RKO (cell line): ENCODE measurements at regions not wholly inside any gene's neighbourhood (a gene's known extent, or its start where the extent isn't known, plus 50 kb on each side); places are given as distances from the start of the nearest gene placed in this dataset.

Experiments
- DNase-seq: peaks from one replicate; pipeline ENCODE4 v3.0.0-alpha.2; 2016; ENCODE audit warnings: low spot score

DNA sequence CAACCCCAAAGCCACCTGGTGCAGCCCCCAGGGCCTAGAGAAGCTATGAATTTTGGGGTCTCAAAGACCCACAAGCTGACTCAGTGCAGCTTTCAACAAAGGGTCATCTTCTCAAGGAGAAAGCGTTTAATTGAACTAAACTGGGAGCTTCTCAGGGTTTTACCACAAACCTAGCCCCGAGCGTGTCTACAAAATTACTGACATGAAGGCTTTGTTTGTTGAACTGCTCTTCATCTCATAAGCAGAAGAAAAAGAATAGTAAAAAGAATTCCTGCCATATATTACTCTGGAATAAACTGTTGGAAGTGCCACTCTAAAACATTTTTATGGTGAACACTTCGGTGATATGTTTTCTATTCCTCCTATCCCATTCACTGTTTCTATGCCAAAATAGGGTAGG, 50.8 kb upstream of the INCENP start:
- DNase-seq: no peak

GRCh38 chr11:62071408-62071807, 52.4 kb upstream of the INCENP start:
- no peak for DNase-seq

- DNase-seq: no peak
These were observed 53.6 kb upstream of the INCENP start for GRCh38 chr11:62069986-62070919.

DNA sequence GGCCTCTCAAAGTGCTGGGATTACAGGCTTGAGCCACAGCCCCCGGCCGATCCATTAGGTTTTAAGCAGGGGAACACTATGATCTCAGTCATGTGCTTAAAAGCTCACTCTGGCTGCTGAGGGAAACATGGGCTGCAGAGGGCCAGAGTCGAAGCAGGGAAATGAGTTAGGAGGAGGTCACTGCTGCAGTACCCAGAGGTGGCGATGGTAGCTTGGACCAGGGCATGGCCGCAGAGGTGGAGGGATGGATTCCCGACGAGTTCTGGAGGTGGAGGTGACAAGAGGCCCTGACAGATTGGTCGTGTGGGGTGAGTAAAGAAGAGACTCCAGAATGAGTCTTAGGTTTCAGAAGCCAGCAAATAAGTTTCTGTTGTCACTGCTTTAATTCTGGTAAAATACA, 54.4 kb upstream of the INCENP start:
- DNase-seq: no peak

- no peak for DNase-seq
These were observed 55.1 kb upstream of the INCENP start for GRCh38 chr11:62068730-62069129.

DNA sequence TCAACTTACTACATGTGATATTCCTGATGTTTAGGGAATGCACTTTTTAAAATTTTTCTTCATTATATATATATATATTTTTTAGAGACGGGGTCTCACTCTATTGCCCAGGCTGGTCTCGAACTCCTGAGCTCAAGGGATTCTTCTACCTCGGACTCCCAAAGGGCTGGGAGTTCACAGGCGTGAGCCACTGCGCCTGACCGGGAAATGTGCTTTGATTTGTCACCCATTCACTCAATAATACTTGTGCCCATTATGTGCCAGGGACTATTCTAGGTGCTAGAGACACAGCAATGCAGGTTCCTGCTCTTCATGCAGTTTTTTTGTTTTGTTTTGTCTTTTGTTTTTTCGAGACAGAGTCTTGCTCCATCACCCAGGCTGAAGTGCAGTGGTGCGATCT, 56.1 kb upstream of the INCENP start:
- no peak for DNase-seq

DNA sequence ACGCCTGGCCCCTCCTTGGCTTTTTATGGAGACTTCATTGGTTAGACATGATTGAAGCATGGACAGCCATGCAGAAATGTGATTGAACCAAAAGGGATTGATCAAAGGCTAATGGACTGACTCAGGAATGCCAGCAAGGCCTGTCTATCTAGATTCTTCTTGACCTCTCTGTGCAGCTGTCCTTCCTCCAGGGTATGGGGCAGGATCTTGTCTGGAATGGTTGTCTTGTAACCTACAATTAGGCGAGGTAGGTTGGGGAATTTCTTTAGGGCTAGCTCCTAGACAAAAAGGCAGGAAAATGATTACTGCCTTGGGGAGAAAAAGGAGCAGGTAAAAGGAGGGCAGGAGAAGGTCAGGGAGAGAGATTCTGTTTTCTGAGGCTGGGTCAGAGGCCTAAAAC, 59.6 kb upstream of the INCENP start:
- DNase-seq: no peak

- no peak for DNase-seq
These were observed 61.5 kb upstream of the INCENP start for GRCh38 chr11:62062223-62062861.

DNA sequence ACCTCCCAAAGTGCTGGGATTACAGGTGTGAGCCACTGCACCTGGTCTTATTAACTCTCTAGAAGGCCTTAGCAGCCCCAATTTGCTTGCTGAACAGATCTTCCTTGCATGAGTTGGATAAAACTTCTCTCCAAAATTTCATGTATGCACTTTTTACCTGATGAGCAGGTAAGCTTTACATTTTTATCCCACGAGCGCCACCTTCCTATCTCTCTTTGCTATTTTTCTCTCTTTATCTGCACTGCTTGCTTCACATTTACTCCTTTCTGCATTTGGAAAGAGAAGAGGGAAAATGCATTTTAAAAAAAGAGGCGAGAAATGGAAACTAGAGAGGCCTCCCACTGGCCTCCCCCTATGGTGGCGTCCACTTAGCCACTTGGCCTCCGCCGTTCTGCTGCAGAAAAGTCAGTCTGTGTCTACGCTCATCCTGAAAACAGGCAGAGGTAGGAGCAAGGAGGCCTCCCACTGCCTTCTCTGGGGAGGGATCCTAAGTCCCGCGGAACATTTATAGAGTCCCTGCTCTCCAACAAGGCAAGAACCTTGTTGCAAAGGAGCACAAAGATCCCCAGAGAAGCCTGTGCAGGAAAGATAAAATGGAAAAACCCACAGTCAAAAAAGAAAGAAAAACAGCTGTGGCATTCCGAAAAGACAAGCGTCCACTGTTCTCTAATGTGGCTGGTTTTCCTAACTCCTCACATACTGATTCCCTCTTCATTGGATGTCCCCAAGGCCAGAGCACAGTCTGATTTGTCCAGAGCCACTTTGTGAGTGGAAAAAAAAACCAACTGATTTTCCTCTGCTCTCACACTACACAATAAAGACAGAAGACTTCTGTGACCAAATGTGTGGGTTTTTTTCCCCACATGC, 62.2 kb upstream of the INCENP start:
- DNase-seq: no peak

GRCh38 chr11:62057069-62057468, 66.7 kb upstream of the INCENP start:
- DNase-seq: no peak

- no peak for DNase-seq
These were observed 67.8 kb upstream of the INCENP start for GRCh38 chr11:62055970-62056369.

GRCh38 chr11:62054484-62055121, 69.2 kb upstream of the INCENP start:
- DNase-seq: peak; percentile 48

- DNase-seq: no peak
These were observed 69.7 kb upstream of the INCENP start for GRCh38 chr11:62054081-62054480.

DNA sequence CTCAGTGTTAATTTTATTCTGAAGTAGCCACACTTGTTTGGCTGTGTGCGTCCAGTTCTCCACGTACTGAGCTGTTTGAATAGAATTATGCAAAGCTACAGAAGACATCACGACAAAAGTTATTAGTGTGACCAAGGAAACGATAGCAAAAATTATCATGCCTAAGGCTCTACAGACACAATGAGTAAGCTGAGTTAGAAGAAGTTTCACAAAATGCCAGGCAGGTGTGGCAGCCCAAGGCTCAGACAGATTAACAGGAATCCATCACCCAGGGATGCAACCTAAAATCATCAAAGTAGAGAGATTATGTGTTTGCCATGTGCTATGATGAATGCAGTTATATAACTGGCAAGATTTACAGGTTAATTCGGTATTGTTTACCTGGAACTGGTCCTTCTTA, 73.1 kb upstream of the INCENP start:
- no peak for DNase-seq

- no peak for DNase-seq
These were observed 75.7 kb upstream of the INCENP start for GRCh38 chr11:62048100-62048499.

DNA sequence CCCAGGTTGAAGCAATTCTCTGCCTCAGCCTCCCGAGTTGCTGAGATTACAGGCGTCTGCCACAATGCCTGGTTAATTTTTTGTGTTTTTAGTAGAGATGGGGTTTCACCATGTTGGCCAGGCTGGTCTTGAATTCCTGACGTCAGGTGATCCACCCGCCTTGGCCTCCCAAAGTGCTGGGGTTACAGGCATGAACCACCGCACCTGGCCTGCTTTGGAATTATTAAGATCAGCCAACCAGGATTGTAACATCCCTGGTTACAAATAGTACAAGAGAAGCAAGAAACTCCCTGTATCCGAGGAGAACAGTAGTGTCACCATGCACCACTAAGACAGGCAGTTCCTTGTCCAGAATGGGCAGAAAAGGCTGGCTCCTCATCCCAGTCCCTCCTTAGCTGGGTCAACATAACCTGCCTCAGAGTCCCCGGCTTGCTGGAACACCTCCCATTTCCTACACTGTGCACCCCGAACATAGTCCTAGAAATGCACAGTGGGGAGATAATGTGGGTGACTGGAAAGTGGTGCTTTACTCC, 77.2 kb upstream of the INCENP start:
- no peak for DNase-seq

DNA sequence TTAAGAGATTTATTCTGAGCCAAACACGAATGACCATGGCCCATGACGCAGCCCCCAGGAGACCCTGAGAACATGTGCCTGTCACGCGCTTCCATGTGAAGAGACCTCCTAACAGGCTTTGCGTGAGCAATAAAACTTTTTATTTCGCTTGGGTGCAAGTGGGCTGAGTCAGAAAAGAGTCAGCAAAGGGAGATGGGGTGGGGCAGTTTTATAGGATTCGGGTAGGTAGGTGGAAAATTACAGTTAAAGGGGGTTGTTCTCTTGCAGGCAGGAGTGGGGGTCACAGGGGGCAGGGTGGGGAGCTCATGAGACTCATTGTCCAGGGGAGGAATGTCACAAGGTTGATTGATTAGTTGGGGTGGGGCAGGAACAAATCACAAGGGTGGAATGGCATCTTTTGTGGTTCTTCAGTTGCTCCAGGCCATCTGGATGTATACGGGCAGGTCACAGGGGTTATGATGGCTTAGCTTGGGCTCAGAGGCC, 77.2 kb upstream of the FTH1 start:
- DNase-seq: no peak

- DNase-seq: no peak
These were observed 67.9 kb upstream of the FTH1 start for GRCh38 chr11:62035293-62035692.

- DNase-seq: no peak
These were observed 66.6 kb upstream of the FTH1 start for GRCh38 chr11:62034036-62034338.

DNA sequence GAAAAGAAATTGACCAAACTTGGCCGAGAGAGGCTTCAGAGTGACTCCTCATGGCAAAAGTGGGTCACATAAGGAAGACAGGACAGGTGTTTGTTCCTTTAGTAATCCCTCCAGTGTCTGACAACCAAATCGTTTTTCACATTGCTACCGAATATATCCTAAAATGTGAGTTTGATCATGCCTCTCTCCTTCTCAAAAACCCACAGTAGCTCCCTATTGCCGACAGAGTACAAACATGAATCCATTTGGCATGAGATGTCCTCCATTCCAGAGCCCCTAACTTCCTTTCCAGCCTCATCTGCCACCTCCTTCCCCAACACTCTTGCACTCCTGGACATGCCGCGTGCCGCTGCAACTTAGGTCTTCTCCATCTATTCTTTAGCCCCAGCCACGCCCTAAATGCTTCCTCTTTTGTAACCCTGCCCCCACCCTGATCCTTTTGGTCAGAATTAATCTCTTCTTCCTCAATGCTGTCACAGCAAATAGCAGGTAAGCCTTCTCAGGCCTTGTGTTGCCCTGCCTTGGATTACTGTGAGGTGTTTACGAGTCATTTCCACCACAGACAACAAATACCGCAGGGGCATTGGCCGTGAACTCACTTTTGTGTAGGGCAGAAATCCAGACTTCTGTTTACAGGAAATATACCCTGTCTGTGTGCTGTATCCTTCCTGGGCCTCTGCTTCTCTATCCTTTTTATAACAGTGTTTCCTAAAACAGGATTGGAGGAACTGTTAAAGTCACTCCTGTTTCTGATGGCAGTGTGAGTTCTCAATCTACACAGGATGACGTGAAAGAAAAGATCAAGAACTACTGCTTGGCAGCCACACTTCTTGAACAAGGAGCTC, 66.0 kb upstream of the FTH1 start:
- DNase-seq: peak; percentile 38
